Uterus (tissue), 2 donors: ENCODE measurements at regions not wholly inside any gene's neighbourhood (a gene's known extent, or its start where the extent isn't known, plus 50 kb on each side); places are given as distances from the start of the nearest gene placed in this dataset.

ENCODE experiments used
- CTCF ChIP-seq, 4 experiments: fragments of 200-600 bp in 2 of 4; fragments of 450-650 bp in 2 of 4; sonication (generic) in 2 of 4; IDR thresholded peaks; one replicate each; pipeline ENCODE4 v1.5.1; 2016 to 2019; ENCODE audit warnings: antibody characterized with exemption in 4 of 4, mild to moderate bottlenecking in 2 of 4, moderate library complexity in 1 of 4
- POLR2A ChIP-seq, 2 donors: fragments of 450-650 bp; IDR thresholded peaks; one replicate each; pipeline ENCODE4 v1.6.1; 2016; ENCODE audit warnings: antibody characterized with exemption in 2 of 2, mild to moderate bottlenecking in 1 of 2, moderate library complexity in 1 of 2

- no peak for TF ChIP-seq POLR2A (IDR thresholded peaks at IDR 0.05)
- TF ChIP-seq CTCF (IDR thresholded peaks at IDR 0.05), result no peak
Observed at GRCh38 chr15:39392469-39393047, 188.3 kb upstream of the THBS1 start.
